ENCODE measurements at regions not wholly inside any gene's neighbourhood (a gene's known extent, or its start where the extent isn't known, plus 50 kb on each side); places are given as distances from the start of the nearest gene placed in this dataset.

DNA sequence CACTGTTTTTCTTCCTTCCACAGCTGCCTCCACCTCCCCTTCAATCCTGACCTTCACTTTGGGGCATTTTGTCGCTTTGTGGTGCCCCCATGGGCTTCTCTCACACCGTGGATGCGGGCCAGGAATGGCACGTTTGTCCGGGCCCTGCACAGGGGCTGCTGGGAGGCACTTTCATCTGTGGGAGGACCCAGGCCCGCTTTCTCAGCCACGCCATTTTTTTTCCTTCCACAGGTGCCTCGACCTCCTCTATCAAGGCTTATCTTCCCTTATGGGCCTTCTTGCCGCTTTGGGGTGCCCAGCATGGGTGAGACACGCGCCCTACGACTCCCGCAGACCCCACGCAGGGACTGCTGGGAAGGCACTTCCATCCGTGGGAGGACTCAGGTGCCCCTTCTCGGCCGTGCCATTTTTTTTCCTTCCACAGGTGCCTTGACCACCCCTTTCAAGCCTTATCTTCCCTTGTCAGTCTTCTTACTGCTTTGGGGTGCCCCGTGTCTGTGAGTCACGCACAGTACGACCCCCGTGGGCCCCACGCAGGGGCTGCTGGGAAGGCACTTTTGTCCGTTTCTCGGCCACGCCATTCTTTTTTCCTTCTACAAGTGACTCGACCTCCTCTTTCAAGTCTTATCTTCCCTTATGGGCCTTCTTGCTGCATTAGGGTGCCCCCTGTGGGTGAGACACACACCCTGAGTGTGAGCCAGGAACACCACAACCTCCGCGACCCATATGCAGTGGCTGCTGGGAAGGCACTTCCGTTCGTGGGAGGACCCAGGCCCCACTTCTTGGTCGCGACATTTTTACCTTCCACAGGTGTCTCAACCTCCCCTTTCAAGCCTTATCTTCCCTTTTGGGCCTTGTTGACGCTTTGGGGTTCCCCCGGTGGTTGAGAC, 270.7 kb downstream of the ALG10 start:
- no peak for DNase-seq

GRCh38 chr12:34294137-34294536, 271.8 kb downstream of the ALG10 start:
- DNase-seq: no peak

DNA sequence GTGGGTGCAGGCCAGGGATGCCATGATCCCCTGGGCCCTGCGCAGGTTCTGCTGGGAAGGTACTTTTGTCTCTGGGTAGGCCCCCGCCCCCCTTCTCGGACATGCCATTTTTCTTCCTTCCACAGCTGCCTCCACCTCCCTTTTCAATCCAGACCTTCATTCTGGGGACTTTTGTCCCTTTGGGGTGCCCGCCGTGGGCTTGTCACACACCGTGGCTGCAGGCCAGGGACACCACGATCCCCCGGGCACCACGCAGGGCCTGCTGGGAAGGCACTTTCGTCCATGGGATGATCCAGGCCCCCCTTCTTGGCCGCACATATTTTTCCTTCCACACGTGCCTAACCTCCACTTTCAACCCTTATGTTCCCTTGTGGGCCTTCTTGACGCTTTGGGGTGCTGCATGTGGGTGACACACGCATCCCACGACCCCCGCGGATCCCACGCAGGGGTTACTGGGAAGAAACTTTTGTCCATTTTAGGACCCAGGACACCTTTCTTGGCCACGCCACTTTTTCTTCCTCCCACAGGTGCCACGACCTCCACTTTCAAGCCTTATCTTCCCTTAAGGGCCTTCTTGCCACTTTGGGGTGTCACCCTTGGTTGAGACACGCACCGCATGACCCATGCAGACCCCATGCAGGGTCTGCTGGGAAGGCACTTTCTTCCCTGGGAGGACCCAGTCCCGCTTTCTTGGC, 272.5 kb downstream of the ALG10 start:
- no peak for DNase-seq

- DNase-seq: no peak
These were observed 273.3 kb downstream of the ALG10 start for GRCh38 chr12:34295366-34296142.

- DNase-seq: no peak
These were observed 274.1 kb downstream of the ALG10 start for GRCh38 chr12:34296143-34297041.

DNA sequence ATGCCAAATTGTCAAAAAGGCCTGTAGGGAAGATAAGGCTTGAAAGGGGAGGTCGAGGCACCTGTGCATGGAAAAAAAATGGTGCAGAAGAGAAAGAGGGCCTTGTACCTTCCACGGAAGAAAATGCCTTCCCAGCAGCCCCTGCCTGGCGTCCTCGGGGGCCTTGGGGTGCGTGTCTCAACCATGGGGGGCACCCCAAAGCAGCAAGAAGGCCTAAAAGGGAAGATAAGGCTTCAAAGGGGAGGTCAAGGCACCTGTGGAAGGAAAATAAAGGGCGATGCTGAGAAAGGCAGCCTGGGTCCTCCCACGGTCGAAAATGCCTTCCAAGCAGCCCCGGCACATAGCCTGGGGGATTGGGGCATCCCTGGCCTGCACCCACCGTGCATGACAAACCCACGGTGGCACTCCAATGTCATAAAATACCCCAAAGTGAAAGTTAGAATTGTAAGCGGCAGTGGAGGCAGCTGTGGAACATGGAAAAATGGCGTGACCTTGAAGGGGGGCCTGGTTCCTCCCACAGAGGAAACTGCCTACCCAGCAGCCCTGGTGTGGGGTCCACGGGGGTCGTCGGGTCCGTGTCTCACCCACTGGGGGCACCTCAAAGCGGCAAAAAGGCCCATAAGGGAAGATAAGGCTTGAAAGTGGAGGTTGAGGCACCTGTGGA, 275.0 kb downstream of the ALG10 start:
- no peak for DNase-seq

DNA sequence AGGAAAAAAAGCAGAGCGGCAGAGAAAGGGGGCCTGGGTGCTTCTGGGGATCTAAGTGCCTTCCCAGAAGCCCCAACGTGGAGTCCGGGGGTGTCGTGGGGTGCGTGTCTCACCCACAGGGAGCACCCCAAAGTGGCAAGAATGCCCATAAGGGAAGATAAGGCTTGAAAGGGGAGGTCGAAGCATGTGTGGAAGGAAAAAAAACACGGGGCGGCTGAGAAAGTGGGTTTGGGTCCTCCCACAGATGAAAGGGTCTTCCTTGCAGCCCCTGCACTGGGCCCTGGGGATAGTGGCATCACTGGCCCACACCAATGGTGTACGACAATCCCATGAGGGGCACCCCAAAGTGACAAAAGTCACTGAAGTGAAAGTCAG, 275.5 kb downstream of the ALG10 start:
- DNase-seq: no peak

GRCh38 chr12:34298176-34298970, 276.1 kb downstream of the ALG10 start:
- no peak for DNase-seq

- no peak for DNase-seq
These were observed 276.9 kb downstream of the ALG10 start for GRCh38 chr12:34298971-34299801.

DNA sequence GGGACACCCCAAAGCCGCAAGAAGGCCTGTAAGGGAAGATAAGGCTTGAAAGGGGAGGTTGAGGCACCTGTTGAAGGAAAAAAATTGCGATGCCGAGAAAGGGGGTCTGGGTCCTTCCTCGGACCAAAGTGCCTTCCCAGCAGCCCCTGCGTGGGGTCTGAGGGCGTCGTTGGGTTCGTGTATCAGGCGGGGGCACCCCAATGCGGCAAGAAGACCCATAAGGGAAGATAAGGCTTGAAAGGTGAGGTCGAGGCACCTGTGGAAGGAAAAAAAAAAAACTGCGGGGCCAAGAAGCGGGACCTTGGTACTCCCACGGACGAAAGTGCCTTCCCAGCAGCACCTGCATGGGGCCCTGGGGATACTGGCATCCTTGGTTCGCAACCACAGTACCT, 277.5 kb downstream of the ALG10 start:
- DNase-seq: no peak

GRCh38 chr12:34300376-34301250, 278.3 kb downstream of the ALG10 start:
- no peak for DNase-seq

GRCh38 chr12:34301251-34302130, 279.2 kb downstream of the ALG10 start:
- DNase-seq: no peak

DNA sequence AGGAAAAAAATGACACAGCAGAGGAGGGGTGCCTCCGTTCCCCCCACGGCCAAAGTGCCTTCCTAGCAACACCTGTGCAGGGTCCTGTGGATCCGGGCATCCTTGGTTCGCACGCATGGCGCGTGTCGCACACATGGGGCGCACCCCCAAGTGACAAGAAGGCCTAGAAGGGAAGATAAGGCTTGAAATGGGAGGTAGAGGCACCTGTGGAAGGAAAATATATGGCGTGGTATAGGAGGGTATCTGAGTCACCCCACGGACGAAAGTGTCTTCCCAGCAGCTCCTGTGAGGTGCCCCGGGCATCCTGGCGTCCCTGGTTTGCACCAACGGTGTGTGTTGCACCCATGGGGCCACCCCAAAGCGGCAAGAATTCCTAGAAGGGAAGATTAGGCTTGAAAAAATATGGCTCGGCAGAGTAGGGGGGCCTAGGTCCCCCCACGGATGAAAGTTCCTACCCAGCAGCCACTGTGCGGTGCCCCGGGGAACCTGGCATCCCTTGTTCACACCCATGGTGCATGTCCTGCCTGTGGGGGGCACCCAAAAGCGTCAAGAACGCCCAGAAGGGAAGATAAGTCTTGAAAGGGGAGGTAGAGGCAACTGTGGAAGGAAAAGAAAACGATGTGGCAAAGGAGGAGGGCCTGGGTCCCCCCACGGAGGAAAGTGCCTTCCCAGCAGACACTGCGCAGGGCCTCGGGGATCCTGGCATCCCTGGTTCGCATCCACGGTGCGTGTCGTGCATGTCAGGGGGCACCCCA, 280.0 kb downstream of the ALG10 start:
- DNase-seq: no peak

- DNase-seq: no peak
These were observed 281.0 kb downstream of the ALG10 start for GRCh38 chr12:34303091-34303870.

- no peak for DNase-seq
These were observed 281.7 kb downstream of the ALG10 start for GRCh38 chr12:34304001-34304400.

GRCh38 chr12:34304546-34304945, 282.2 kb downstream of the ALG10 start:
- DNase-seq: no peak

Data from DMS79 treated with DMSO at 0.1 percent for 48 hours (cell line).